Gastrocnemius medialis (tissue), 4 donors: ENCODE measurements at regions not wholly inside any gene's neighbourhood (a gene's known extent, or its start where the extent isn't known, plus 50 kb on each side); places are given as distances from the start of the nearest gene placed in this dataset.

Experiments
- ATAC-seq, 2 donors: fragments of 150-250 bp; one replicate each; pipeline ENCODE4 v1.9.1; 2016
- DNase-seq, 2 donors: peaks; one replicate each; pipeline ENCODE4 v3.0.0-alpha.2; 2019
- H3K27ac ChIP-seq, 4 donors: fragments of 200-600 bp; sonication (generic); 1 replicate in 1 of 4; 2 replicates in 3 of 4; pipeline ENCODE4 v1.5.1; 2016 to 2018; ENCODE audit warnings: mild to moderate bottlenecking in 2 of 4, moderate library complexity in 1 of 4
- H3K27me3 ChIP-seq, 3 donors: fragments of 200-600 bp; sonication (generic) in 2 of 3; 1 replicate in 1 of 3; 2 replicates in 2 of 3; pipeline versions ENCODE4 v1.5.1 to v1.6.0; 2016 to 2019; ENCODE audit warnings: mild to moderate bottlenecking in 1 of 3, moderate library complexity in 1 of 3
- H3K36me3 ChIP-seq, 2 donors: fragments of 200-600 bp; sonication (generic) in 1 of 2; one replicate each; pipeline ENCODE4 v1.5.1; 2017 to 2018
- H3K4me1 ChIP-seq, 2 donors: fragments of 200-600 bp; sonication (generic) in 1 of 2; one replicate each; pipeline ENCODE4 v1.5.1; 2016 to 2017; ENCODE audit warnings: mild to moderate bottlenecking in 2 of 2
- H3K4me3 ChIP-seq, 4 donors: fragments of 200-600 bp; sonication (generic) in 3 of 4; 1 replicate in 1 of 4; 2 replicates in 3 of 4; pipeline ENCODE4 v1.5.1; 2016 to 2019; ENCODE audit warnings: mild to moderate bottlenecking in 2 of 4
- H3K9me3 ChIP-seq, 3 donors: fragments of 200-600 bp; sonication (generic) in 2 of 3; 1 replicate in 1 of 3; 2 replicates in 2 of 3; pipeline ENCODE4 v1.5.1; 2016 to 2019
- POLR2A ChIP-seq, 2 donors: fragments of 450-650 bp; IDR thresholded peaks; one replicate each; pipeline ENCODE4 v1.6.1; 2017; ENCODE audit warnings: antibody characterized with exemption in 2 of 2, mild to moderate bottlenecking in 2 of 2, moderate library complexity in 2 of 2
- in situ Hi-C, 4 donors: fragments of 200-750 bp; cut with MboI; loops; one replicate each; pipeline versions ENCODE4 v1.15.0 to v1.8.0; 2017; ENCODE audit warnings: low sequenced_read_pairs in 4 of 4
- intact Hi-C: fragments of 100-400 bp; cut with DNase I; formaldehyde crosslinking; loops from one replicate; pipeline ENCODE4 v1.15.1; 2023; ENCODE audit warnings: low total_unique reads
- TF ChIP-seq, protein P1 (sequence below), 5 experiments: fragments of 450-650 bp in 3 of 5; fragments of 200-600 bp in 2 of 5; sonication (generic) in 2 of 5; IDR thresholded peaks in 4 of 5; conservative IDR thresholded peaks in 1 of 5; 1 replicate in 4 of 5; 2 replicates in 1 of 5; pipeline ENCODE4 v1.5.1; 2016 to 2019; ENCODE audit warnings: antibody characterized with exemption in 5 of 5, mild to moderate bottlenecking in 3 of 5, moderate library complexity in 3 of 5

DNA sequence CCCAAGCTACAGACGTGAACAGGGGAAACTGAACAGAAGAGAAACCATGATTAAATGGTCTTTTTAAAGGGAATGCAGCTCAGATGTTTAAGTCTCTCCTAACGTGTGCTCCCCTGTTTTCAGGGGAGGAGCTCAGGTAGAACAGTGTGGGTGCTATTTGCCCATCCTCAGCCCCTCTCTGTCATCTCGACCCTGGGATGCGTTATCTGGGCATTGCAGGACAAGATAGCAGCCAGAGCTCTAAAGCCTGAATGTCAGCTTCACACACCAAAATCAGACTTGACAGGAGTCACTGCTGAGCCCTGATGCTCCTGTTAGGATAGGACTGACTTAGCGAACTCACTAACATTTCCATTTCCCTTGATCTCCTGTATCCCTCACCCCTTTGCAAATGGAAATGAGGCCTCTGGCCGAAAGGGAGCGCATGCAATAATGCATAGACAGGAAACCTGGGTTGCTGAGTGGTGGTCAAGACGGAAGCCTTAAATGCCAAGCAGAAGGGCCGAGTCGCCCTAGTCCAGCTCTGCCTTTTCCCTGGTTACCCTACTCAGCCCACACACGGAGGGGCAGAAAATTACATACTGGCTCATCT, 234.9 kb upstream of the TPM1 start:
- no peak for DNase-seq
- TF ChIP-seq POLR2A (IDR thresholded peaks at IDR 0.05): no peak
- TF ChIP-seq, protein P1, sequence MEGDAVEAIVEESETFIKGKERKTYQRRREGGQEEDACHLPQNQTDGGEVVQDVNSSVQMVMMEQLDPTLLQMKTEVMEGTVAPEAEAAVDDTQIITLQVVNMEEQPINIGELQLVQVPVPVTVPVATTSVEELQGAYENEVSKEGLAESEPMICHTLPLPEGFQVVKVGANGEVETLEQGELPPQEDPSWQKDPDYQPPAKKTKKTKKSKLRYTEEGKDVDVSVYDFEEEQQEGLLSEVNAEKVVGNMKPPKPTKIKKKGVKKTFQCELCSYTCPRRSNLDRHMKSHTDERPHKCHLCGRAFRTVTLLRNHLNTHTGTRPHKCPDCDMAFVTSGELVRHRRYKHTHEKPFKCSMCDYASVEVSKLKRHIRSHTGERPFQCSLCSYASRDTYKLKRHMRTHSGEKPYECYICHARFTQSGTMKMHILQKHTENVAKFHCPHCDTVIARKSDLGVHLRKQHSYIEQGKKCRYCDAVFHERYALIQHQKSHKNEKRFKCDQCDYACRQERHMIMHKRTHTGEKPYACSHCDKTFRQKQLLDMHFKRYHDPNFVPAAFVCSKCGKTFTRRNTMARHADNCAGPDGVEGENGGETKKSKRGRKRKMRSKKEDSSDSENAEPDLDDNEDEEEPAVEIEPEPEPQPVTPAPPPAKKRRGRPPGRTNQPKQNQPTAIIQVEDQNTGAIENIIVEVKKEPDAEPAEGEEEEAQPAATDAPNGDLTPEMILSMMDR (IDR thresholded peaks at IDR 0.05 in 4 of 5, conservative IDR thresholded peaks at IDR 0.05 in 1 of 5): no peak
- intact Hi-C loops: no loop called here
- ATAC-seq: no peak
- Histone ChIP-seq H3K27me3 (no peaks in the 10 kb centered on the region), H3K36me3 (no peaks in the 10 kb centered on the region), H3K9me3 (no peaks in the 10 kb centered on the region), H3K4me1 (no peaks in the 10 kb centered on the region), H3K4me3 (no peak overlapping the region), H3K27ac (no peak overlapping the region)
- in situ Hi-C loops: no loop called here

DNA sequence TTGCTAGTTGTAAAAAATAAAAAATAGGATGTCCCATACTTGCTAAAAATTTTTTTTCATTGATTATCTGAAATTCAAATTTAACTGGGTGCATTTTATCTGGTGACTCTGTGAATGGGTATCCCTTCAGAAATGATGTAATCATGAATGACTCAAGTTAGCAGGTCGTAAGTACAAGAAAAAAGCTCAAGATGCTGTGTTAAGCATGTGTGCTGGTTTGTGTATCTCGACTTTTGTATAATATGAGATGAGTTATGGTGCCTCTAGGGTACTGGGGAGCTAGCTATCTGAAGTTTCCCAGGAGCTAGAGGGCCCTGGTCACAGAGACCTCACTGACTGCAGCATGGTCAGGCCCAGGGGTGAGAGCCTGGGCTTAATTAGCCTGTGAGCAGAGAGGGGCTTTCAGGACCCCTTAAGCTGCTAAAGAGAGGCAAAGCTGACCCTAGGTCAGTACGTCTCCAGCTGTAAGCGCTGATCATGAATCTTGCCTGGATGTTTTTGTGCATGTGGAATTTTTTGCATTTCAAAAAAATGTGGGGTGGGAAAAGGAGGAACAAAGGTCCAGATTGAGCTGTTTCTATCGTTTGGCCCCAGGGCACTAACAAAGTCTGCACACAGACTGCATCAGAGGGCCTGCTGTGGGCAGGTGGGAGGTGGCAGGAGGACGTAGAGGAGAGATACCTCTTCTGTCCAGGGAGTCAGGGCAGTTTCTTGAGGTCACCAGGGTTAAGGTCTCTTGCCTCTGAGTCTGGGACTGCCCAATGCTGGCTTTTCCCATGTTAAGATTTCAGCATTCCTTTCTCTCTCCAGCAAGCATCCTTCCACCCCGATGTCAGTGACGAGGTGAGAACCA, 233.2 kb upstream of the TPM1 start:
- intact Hi-C loops (no loop called here), in situ Hi-C loops (no loop called here)
- ATAC-seq (no peak), DNase-seq (no peak)
- Histone ChIP-seq H3K9me3 (no peaks in the 10 kb centered on the region), H3K27ac (no peak overlapping the region), H3K36me3 (no peaks in the 10 kb centered on the region), H3K27me3 (no peaks in the 10 kb centered on the region), H3K4me1 (peaks cover 0 to under 1% of the 10 kb centered on the region in 2 donors), H3K4me3 (no peak overlapping the region)
- no peak for TF ChIP-seq POLR2A (IDR thresholded peaks at IDR 0.05)
- TF ChIP-seq, protein P1 (IDR thresholded peaks at IDR 0.05 in 4 of 5, conservative IDR thresholded peaks at IDR 0.05 in 1 of 5): no peak

DNA sequence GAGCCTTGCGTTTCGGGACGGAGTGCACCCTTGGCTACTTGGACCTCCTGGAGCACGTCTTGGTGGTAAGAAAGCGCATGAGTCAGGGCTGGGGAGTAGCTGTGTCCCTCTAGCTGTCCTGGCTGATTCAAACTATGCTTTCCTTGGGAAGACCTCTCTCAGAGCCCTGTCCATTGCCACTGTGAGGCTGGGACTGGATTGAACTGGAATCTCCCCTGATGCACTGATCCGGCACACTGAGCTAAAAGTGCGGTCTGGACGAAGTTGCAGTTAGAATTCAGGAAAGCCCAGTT, 232.6 kb upstream of the TPM1 start:
- in situ Hi-C loops (no loop called here), intact Hi-C loops (no loop called here)
- H3K36me3 ChIP-seq: no peaks in the 10 kb centered on the region
- peaks cover 2 to 4% of the 10 kb centered on the region in 2 donors for H3K4me1 ChIP-seq
- ATAC-seq (no peak), DNase-seq (no peak)
- no peaks in the 10 kb centered on the region for H3K9me3 ChIP-seq
- H3K27ac ChIP-seq: no peak overlapping the region
- no peaks in the 10 kb centered on the region for H3K27me3 ChIP-seq
- no peak overlapping the region for H3K4me3 ChIP-seq
- TF ChIP-seq POLR2A (IDR thresholded peaks at IDR 0.05): no peak
- TF ChIP-seq, protein P1 (IDR thresholded peaks at IDR 0.05 in 4 of 5, conservative IDR thresholded peaks at IDR 0.05 in 1 of 5): no peak

DNA sequence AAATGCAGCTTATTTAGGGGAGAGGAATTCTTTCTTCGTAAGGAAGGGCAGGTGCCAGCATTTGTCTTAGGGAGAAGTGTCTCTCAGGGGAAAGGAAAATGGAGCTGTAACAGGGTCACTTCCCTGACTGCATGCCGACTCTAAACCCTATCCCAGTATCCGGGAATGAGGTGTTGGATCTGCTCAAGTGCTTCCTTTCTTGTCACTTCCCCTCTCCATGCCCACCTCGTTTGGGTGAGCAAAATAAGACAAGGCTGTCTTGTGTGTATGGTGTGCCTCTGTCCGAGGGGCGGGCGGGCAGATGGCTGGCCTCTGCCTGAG, 230.1 kb upstream of the TPM1 start:
- Histone ChIP-seq H3K4me3 (no peak overlapping the region), H3K4me1 (peaks cover 17 to 20% of the 10 kb centered on the region in 2 donors), H3K36me3 (no peaks in the 10 kb centered on the region), H3K27me3 (no peaks in the 10 kb centered on the region), H3K27ac (no peak overlapping the region), H3K9me3 (no peaks in the 10 kb centered on the region)
- DNase-seq (no peak), ATAC-seq (no peak)
- intact Hi-C loops (no loop called here), in situ Hi-C loops (no loop called here)
- TF ChIP-seq, protein P1 (IDR thresholded peaks at IDR 0.05 in 4 of 5, conservative IDR thresholded peaks at IDR 0.05 in 1 of 5): no peak
- no peak for TF ChIP-seq POLR2A (IDR thresholded peaks at IDR 0.05)
